Karpas-422 (cell line): ENCODE measurements at regions not wholly inside any gene's neighbourhood (a gene's known extent, or its start where the extent isn't known, plus 50 kb on each side); places are given as distances from the start of the nearest gene placed in this dataset.

Experiments
- DNase-seq: peaks from one replicate; pipeline ENCODE4 v3.0.0-alpha.2; 2015
- H2AFZ ChIP-seq: fragments of 200-600 bp; sonication (generic); 2 replicates; pipeline ENCODE4 v1.6.1; 2014; ENCODE audit warnings: antibody characterized with exemption, low read length, mixed read lengths
- H3K27ac ChIP-seq: fragments of 200-600 bp; sonication (generic); 2 replicates; pipeline ENCODE4 v1.5.1; 2014; ENCODE audit warnings: mild to moderate bottlenecking, low read length, moderate library complexity
- H3K27me3 ChIP-seq: fragments of 200-600 bp; sonication (generic); 2 replicates; pipeline ENCODE4 v1.6.1; 2014; ENCODE audit warnings: low read length, mixed read lengths
- H3K36me3 ChIP-seq: fragments of 200-600 bp; sonication (generic); 2 replicates; pipeline ENCODE4 v1.6.1; 2014; ENCODE audit warnings: low read length, mixed read lengths; ENCODE audit not compliant: insufficient read depth
- H3K4me1 ChIP-seq: fragments of 200-600 bp; sonication (generic); 2 replicates; pipeline ENCODE4 v1.6.1; 2014; ENCODE audit warnings: mild to moderate bottlenecking, low read length, mixed read lengths
- H3K4me2 ChIP-seq: fragments of 200-600 bp; sonication (generic); 2 replicates; pipeline ENCODE4 v1.6.1; 2014; ENCODE audit warnings: low read length, low read depth, mild to moderate bottlenecking; ENCODE audit not compliant: poor library complexity, severe bottlenecking
- H3K4me3 ChIP-seq: fragments of 200-600 bp; sonication (generic); 2 replicates; pipeline ENCODE4 v1.5.1; 2014; ENCODE audit warnings: mild to moderate bottlenecking, antibody characterized with exemption, low read length, mixed read lengths
- H3K79me2 ChIP-seq: fragments of 200-600 bp; sonication (generic); 2 replicates; pipeline ENCODE4 v1.6.1; 2014; ENCODE audit warnings: mild to moderate bottlenecking, low read length, mixed read lengths
- H3K9ac ChIP-seq: fragments of 200-600 bp; sonication (generic); 2 replicates; pipeline ENCODE4 v1.6.0; 2014; ENCODE audit warnings: low read length
- H3K9me2 ChIP-seq: fragments of 200-600 bp; sonication (generic), shearing (Covaris generic); replicated peaks from 2 replicates; pipeline ENCODE4 v1.6.0; 2014; ENCODE audit warnings: mild to moderate bottlenecking, low read length, moderate library complexity; ENCODE audit not compliant: insufficient read depth
- H3K9me3 ChIP-seq: fragments of 300-700, 200-600 bp; sonication (generic); 2 replicates; pipeline ENCODE4 v1.6.1; 2014; ENCODE audit warnings: low read length, mixed read lengths
- H4K20me1 ChIP-seq: fragments of 200-600 bp; sonication (generic); 2 replicates; pipeline ENCODE4 v1.6.1; 2014; ENCODE audit warnings: mild to moderate bottlenecking, antibody characterized with exemption, low read length, low read depth; ENCODE audit not compliant: insufficient read depth

GRCh38 chr11:91810871-91811270, 413.7 kb upstream of the FAT3 start:
- no peaks in the 10 kb centered on the region for H3K9me2 ChIP-seq
- no peaks in the 10 kb centered on the region for H4K20me1 ChIP-seq
- no peak overlapping the region for H3K9ac ChIP-seq
- no peak overlapping the region for H3K4me3 ChIP-seq
- no peaks in the 10 kb centered on the region for H3K36me3 ChIP-seq
- no peaks in the 10 kb centered on the region for H3K79me2 ChIP-seq
- no peaks in the 10 kb centered on the region for H3K27me3 ChIP-seq
- H2AFZ ChIP-seq = no peak overlapping the region
- no peak for DNase-seq
- peaks cover 85% of the 10 kb centered on the region for H3K9me3 ChIP-seq
- no peaks in the 10 kb centered on the region for H3K4me1 ChIP-seq
- no peak overlapping the region for H3K27ac ChIP-seq
- H3K4me2 ChIP-seq = no peak overlapping the region

- Histone ChIP-seq H3K9me3 (peaks cover 55% of the 10 kb centered on the region), H3K27me3 (no peaks in the 10 kb centered on the region), H2AFZ (no peak overlapping the region), H3K27ac (no peak overlapping the region), H3K4me1 (no peaks in the 10 kb centered on the region), H3K9ac (no peak overlapping the region), H3K4me2 (no peak overlapping the region), H3K4me3 (no peak overlapping the region), H4K20me1 (no peaks in the 10 kb centered on the region), H3K79me2 (no peaks in the 10 kb centered on the region), H3K9me2 (no peaks in the 10 kb centered on the region; the same call in 1 of the 2 replicates), H3K36me3 (no peaks in the 10 kb centered on the region)
- DNase-seq = no peak
Measured at GRCh38 chr11:91805293-91805692, 419.3 kb upstream of the FAT3 start.

- no peaks in the 10 kb centered on the region for H3K36me3 ChIP-seq
- H3K27ac ChIP-seq = no peak overlapping the region
- peaks cover 51% of the 10 kb centered on the region for H3K9me3 ChIP-seq
Measured at GRCh38 chr11:91804042-91804441, 420.6 kb upstream of the FAT3 start.

GRCh38 chr11:91802475-91802874, 422.1 kb upstream of the FAT3 start:
- no peaks in the 10 kb centered on the region for H3K4me1 ChIP-seq
- no peak overlapping the region for H3K9ac ChIP-seq
- no peak overlapping the region for H2AFZ ChIP-seq
- H3K27me3 ChIP-seq = no peaks in the 10 kb centered on the region
- no peaks in the 10 kb centered on the region; the same call in 1 of the 2 replicates for H3K9me2 ChIP-seq
- H3K36me3 ChIP-seq = no peaks in the 10 kb centered on the region
- no peaks in the 10 kb centered on the region for H3K79me2 ChIP-seq
- no peak overlapping the region for H3K27ac ChIP-seq
- H3K9me3 ChIP-seq = peaks cover 48% of the 10 kb centered on the region
- H3K4me2 ChIP-seq = no peak overlapping the region
- DNase-seq = no peak
- no peak overlapping the region for H3K4me3 ChIP-seq
- H4K20me1 ChIP-seq = no peaks in the 10 kb centered on the region

More at GRCh38 chr11:91804042-91804441, 420.6 kb upstream of the FAT3 start:
- Histone ChIP-seq H3K4me3 (no peak overlapping the region), H2AFZ (no peak overlapping the region), H3K4me2 (no peak overlapping the region), H3K79me2 (no peaks in the 10 kb centered on the region), H3K9ac (no peak overlapping the region), H3K9me2 (no peaks in the 10 kb centered on the region; the same call in 1 of the 2 replicates), H3K27me3 (no peaks in the 10 kb centered on the region), H4K20me1 (no peaks in the 10 kb centered on the region), H3K4me1 (no peaks in the 10 kb centered on the region)
- DNase-seq = no peak

GRCh38 chr11:91800208-91800914, 424.3 kb upstream of the FAT3 start:
- no peaks in the 10 kb centered on the region; the same call in 1 of the 2 replicates for H3K9me2 ChIP-seq
- DNase-seq = no peak
- no peak overlapping the region for H3K4me2 ChIP-seq
- no peaks in the 10 kb centered on the region for H3K4me1 ChIP-seq
- no peak overlapping the region for H3K4me3 ChIP-seq
- no peaks in the 10 kb centered on the region for H3K36me3 ChIP-seq
- H3K79me2 ChIP-seq = no peaks in the 10 kb centered on the region
- H4K20me1 ChIP-seq = no peaks in the 10 kb centered on the region
- H3K9ac ChIP-seq = no peak overlapping the region
- H3K27me3 ChIP-seq = no peaks in the 10 kb centered on the region
- H2AFZ ChIP-seq = no peak overlapping the region
- peaks cover 48% of the 10 kb centered on the region for H3K9me3 ChIP-seq
- H3K27ac ChIP-seq = no peak overlapping the region

GRCh38 chr11:91798240-91798639, 426.4 kb upstream of the FAT3 start:
- no peaks in the 10 kb centered on the region for H4K20me1 ChIP-seq
- H3K9me3 ChIP-seq = peaks cover 57% of the 10 kb centered on the region
- H3K4me3 ChIP-seq = no peak overlapping the region
- H2AFZ ChIP-seq = no peak overlapping the region
- no peak overlapping the region for H3K4me2 ChIP-seq
- no peak overlapping the region for H3K9ac ChIP-seq
- H3K36me3 ChIP-seq = no peaks in the 10 kb centered on the region
- H3K9me2 ChIP-seq = no peaks in the 10 kb centered on the region; the same call in 1 of the 2 replicates
- no peaks in the 10 kb centered on the region for H3K4me1 ChIP-seq
- H3K27me3 ChIP-seq = no peaks in the 10 kb centered on the region
- H3K27ac ChIP-seq = no peak overlapping the region
- H3K79me2 ChIP-seq = no peaks in the 10 kb centered on the region
- DNase-seq = no peak

GRCh38 chr11:91796999-91797398, 427.6 kb upstream of the FAT3 start:
- H3K36me3 ChIP-seq = no peaks in the 10 kb centered on the region
- no peak for DNase-seq
- H4K20me1 ChIP-seq = no peaks in the 10 kb centered on the region
- H3K9ac ChIP-seq = no peak overlapping the region
- no peak overlapping the region for H3K4me3 ChIP-seq
- H3K4me1 ChIP-seq = no peaks in the 10 kb centered on the region
- H3K27ac ChIP-seq = no peak overlapping the region
- H3K79me2 ChIP-seq = no peaks in the 10 kb centered on the region
- peaks cover 66% of the 10 kb centered on the region for H3K9me3 ChIP-seq
- H2AFZ ChIP-seq = no peak overlapping the region
- no peaks in the 10 kb centered on the region for H3K27me3 ChIP-seq
- no peak overlapping the region for H3K4me2 ChIP-seq
- H3K9me2 ChIP-seq = no peaks in the 10 kb centered on the region

GRCh38 chr11:91795139-91795887, 429.3 kb upstream of the FAT3 start:
- Histone ChIP-seq H2AFZ (no peak overlapping the region), H4K20me1 (no peaks in the 10 kb centered on the region), H3K27me3 (no peaks in the 10 kb centered on the region), H3K79me2 (no peaks in the 10 kb centered on the region), H3K4me1 (no peaks in the 10 kb centered on the region), H3K36me3 (no peaks in the 10 kb centered on the region), H3K9me3 (peaks cover 76% of the 10 kb centered on the region), H3K9ac (no peak overlapping the region), H3K9me2 (no peaks in the 10 kb centered on the region), H3K4me3 (no peak overlapping the region), H3K27ac (no peak overlapping the region), H3K4me2 (no peak overlapping the region)
- no peak for DNase-seq
